A673 (cell line): ENCODE measurements at regions not wholly inside any gene's neighbourhood (a gene's known extent, or its start where the extent isn't known, plus 50 kb on each side); places are given as distances from the start of the nearest gene placed in this dataset.

Experiments
- CTCF ChIP-seq: fragments of 300-800, 200-600 bp; sonication (generic); conservative IDR thresholded peaks from 2 replicates; pipeline ENCODE4 v1.5.1; 2017; ENCODE audit warnings: low read depth, mild to moderate bottlenecking, antibody characterized with exemption, low read length, moderate library complexity, mixed read lengths
- EZH2 ChIP-seq: fragments of 200-600 bp; sonication (generic); IDR thresholded peaks from 2 replicates; pipeline ENCODE4 v1.6.1; 2017; ENCODE audit warnings: borderline replicate concordance, low read depth, mild to moderate bottlenecking, mixed read lengths, antibody characterized with exemption, low read length; ENCODE audit not compliant: poor library complexity, severe bottlenecking

DNA sequence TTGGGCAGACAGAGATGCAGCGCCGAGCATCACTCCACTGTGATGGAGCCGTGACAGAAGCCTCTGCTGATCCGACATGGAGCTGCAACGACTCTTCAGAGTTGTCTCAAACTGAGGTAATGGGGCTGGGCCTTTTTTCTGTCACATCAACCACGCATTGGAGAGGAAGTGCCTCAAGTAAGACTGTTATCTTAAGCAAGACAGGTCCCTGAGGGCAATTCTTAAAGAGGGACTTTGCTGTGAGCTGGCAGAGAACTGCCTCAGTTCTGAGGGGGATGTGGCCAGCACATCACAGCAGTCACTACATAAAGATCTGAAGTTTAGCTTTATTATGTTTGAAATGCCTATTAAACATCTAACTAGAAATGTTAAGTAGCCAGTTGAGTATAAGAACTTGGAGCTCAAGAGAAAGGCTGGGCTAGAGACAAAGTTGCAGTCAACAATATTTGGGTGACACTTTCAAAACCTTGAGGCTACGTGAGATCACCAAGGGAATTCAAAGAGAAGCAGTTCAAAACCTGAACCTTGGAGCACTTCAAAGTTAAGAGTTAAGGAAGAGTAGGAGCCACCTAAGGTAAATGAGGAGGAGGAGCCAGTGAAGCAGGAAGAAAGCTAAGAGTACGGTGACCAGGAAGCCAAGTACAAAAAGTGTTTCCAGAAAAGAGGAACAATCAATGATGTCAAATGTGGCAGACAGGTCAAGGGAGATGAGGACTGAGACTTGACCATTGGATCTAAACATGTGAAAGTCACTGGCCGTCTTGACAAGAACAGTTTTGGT lies 54.2 kb upstream of the BCL9 start:
- TF ChIP-seq CTCF: no peak
- TF ChIP-seq EZH2: no peak
